Osteocyte (in vitro differentiated cells): ENCODE measurements at regions not wholly inside any gene's neighbourhood (a gene's known extent, or its start where the extent isn't known, plus 50 kb on each side); places are given as distances from the start of the nearest gene placed in this dataset.

Experiments used
- DNase-seq: peaks from one replicate; pipeline ENCODE4 v3.0.0; 2021; ENCODE audit warnings: mixed read lengths; ENCODE audit not compliant: unreplicated experiment; ENCODE audit errors: extremely low spot score
- H3K27ac Mint-ChIP-seq: one replicate; pipeline ENCODE4 v1.8.0; 2021; ENCODE audit warnings: mild to moderate bottlenecking, mixed read lengths; ENCODE audit not compliant: unreplicated experiment
- H3K27me3 Mint-ChIP-seq: one replicate; pipeline ENCODE4 v1.8.0; 2021; ENCODE audit warnings: mixed read lengths; ENCODE audit not compliant: unreplicated experiment
- H3K36me3 Mint-ChIP-seq: one replicate; pipeline ENCODE4 v1.8.0; 2021; ENCODE audit warnings: mixed read lengths; ENCODE audit not compliant: unreplicated experiment
- H3K4me1 Mint-ChIP-seq: one replicate; pipeline ENCODE4 v1.8.0; 2021; ENCODE audit warnings: mixed read lengths; ENCODE audit not compliant: unreplicated experiment
- H3K4me3 Mint-ChIP-seq: one replicate; pipeline ENCODE4 v1.8.0; 2021; ENCODE audit warnings: mild to moderate bottlenecking, moderate library complexity, mixed read lengths; ENCODE audit not compliant: unreplicated experiment
- H3K9me3 Mint-ChIP-seq: one replicate; pipeline ENCODE4 v1.8.0; 2021; ENCODE audit warnings: mixed read lengths; ENCODE audit not compliant: unreplicated experiment
- TF ChIP-seq, protein P1 (sequence below): fragments of 200-600 bp; sonication (generic); IDR thresholded peaks from 2 replicates; pipeline ENCODE4 v1.5.0; 2021; ENCODE audit warnings: antibody characterized with exemption, mild to moderate bottlenecking, moderate library complexity

GRCh38 chrX:139026406-139026805, 314.9 kb upstream of the FGF13 start:
- Mint-ChIP-seq H3K27ac (no peak overlapping the region), H3K36me3 (no peaks in the 10 kb centered on the region), H3K4me1 (no peaks in the 10 kb centered on the region), H3K9me3 (peaks cover 16% of the 10 kb centered on the region), H3K4me3 (no peak overlapping the region), H3K27me3 (no peaks in the 10 kb centered on the region)
- TF ChIP-seq, protein P1, sequence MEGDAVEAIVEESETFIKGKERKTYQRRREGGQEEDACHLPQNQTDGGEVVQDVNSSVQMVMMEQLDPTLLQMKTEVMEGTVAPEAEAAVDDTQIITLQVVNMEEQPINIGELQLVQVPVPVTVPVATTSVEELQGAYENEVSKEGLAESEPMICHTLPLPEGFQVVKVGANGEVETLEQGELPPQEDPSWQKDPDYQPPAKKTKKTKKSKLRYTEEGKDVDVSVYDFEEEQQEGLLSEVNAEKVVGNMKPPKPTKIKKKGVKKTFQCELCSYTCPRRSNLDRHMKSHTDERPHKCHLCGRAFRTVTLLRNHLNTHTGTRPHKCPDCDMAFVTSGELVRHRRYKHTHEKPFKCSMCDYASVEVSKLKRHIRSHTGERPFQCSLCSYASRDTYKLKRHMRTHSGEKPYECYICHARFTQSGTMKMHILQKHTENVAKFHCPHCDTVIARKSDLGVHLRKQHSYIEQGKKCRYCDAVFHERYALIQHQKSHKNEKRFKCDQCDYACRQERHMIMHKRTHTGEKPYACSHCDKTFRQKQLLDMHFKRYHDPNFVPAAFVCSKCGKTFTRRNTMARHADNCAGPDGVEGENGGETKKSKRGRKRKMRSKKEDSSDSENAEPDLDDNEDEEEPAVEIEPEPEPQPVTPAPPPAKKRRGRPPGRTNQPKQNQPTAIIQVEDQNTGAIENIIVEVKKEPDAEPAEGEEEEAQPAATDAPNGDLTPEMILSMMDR, result no peak
- DNase-seq, result no peak

- no peaks in the 10 kb centered on the region for H3K4me1 Mint-ChIP-seq
- H3K4me3 Mint-ChIP-seq, result no peak overlapping the region
- no peak overlapping the region for H3K27ac Mint-ChIP-seq
- no peak for DNase-seq
- TF ChIP-seq, protein P1, result no peak
- H3K9me3 Mint-ChIP-seq, result peaks cover 17% of the 10 kb centered on the region
- H3K36me3 Mint-ChIP-seq, result no peaks in the 10 kb centered on the region
- H3K27me3 Mint-ChIP-seq, result no peaks in the 10 kb centered on the region
Observed at GRCh38 chrX:139025816-139026215, 314.3 kb upstream of the FGF13 start.

GRCh38 chrX:139023531-139023930, 312.0 kb upstream of the FGF13 start:
- DNase-seq, result no peak
- no peak overlapping the region for H3K27ac Mint-ChIP-seq
- no peak overlapping the region for H3K4me3 Mint-ChIP-seq
- no peaks in the 10 kb centered on the region for H3K4me1 Mint-ChIP-seq
- H3K27me3 Mint-ChIP-seq, result no peaks in the 10 kb centered on the region
- no peaks in the 10 kb centered on the region for H3K36me3 Mint-ChIP-seq
- TF ChIP-seq, protein P1, result no peak
- H3K9me3 Mint-ChIP-seq, result peaks cover 16% of the 10 kb centered on the region

- no peak overlapping the region for H3K4me3 Mint-ChIP-seq
- H3K27me3 Mint-ChIP-seq, result no peaks in the 10 kb centered on the region
- H3K27ac Mint-ChIP-seq, result no peak overlapping the region
- no peak for DNase-seq
- H3K9me3 Mint-ChIP-seq, result peaks cover 22% of the 10 kb centered on the region
- no peaks in the 10 kb centered on the region for H3K36me3 Mint-ChIP-seq
- no peaks in the 10 kb centered on the region for H3K4me1 Mint-ChIP-seq
- TF ChIP-seq, protein P1, result no peak
Observed at GRCh38 chrX:139020801-139021200, 309.3 kb upstream of the FGF13 start.

- TF ChIP-seq, protein P1, result no peak
- no peaks in the 10 kb centered on the region for H3K4me1 Mint-ChIP-seq
- no peaks in the 10 kb centered on the region for H3K27me3 Mint-ChIP-seq
- DNase-seq, result no peak
- H3K36me3 Mint-ChIP-seq, result no peaks in the 10 kb centered on the region
- no peak overlapping the region for H3K4me3 Mint-ChIP-seq
- H3K27ac Mint-ChIP-seq, result no peak overlapping the region
- peaks cover 44% of the 10 kb centered on the region for H3K9me3 Mint-ChIP-seq
Observed at GRCh38 chrX:139018436-139018835, 306.9 kb upstream of the FGF13 start.
